22Rv1 (cell line): ENCODE measurements at regions not wholly inside any gene's neighbourhood (a gene's known extent, or its start where the extent isn't known, plus 50 kb on each side); places are given as distances from the start of the nearest gene placed in this dataset.

ENCODE experiments used
- CTCF ChIP-seq: fragments of 450-650 bp; IDR thresholded peaks from 2 replicates; pipeline ENCODE4 v1.5.1; 2017; ENCODE audit warnings: mild to moderate bottlenecking
- ZFX ChIP-seq: fragments of 450-650 bp; IDR thresholded peaks from 2 replicates; pipeline ENCODE4 v1.6.1; 2017; ENCODE audit warnings: antibody characterized with exemption, borderline replicate concordance

- TF ChIP-seq CTCF (no peak), ZFX (no peak)
These were observed 921.7 kb upstream of the API5 start for GRCh38 chr11:42390116-42390515.
